GM20431 (cell line): ENCODE measurements at regions not wholly inside any gene's neighbourhood (a gene's known extent, or its start where the extent isn't known, plus 50 kb on each side); places are given as distances from the start of the nearest gene placed in this dataset.
"Not testable (repeated sequence)": the region's sequence is repeated elsewhere in the genome, so short reads cannot be mapped to it uniquely, and the experiment has no call there.

Source experiments
- in situ Hi-C: fragments of 300-500 bp; cut with MseI, MboI; formaldehyde crosslinking; loops from one replicate; pipeline ENCODE4 v1.15.0; 2020; ENCODE audit warnings: low sequenced_read_pairs; ENCODE audit not compliant: unreplicated experiment

DNA sequence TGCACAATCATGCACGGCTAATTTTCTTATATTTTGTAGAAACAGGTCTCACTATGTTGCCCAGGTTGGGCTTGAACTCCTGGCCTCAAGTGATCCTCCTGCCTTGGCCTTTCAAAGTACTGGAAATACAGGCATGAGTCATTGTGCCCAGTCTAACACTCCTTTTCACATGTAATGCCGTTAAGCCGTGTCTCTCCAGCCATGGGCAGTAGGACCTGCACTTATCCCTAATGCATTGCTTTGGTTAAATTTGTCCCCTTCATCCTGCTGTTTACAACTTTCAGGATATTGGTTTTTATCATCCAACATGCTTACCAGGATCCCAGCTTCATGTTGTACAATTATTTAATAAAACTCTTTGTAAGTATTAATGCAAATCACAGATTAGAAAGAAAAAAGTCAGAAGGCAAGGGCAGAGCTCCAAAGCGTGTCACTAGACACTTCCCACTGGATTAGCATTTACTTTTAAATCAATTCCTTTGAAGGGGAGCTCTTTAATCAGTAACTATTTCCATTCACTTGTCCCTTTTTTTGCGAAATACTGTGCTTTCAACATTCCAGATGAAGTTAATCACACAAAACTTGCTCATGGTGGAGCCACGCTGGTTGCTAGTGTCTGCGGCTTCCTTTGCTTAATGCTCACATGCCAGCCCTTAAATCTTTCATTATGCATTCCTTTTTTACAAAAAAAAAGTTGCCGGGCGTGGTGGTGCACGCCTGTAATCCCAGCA, 256.0 kb upstream of the AUTS2 start:
- in situ Hi-C loops, result no loop called here

DNA sequence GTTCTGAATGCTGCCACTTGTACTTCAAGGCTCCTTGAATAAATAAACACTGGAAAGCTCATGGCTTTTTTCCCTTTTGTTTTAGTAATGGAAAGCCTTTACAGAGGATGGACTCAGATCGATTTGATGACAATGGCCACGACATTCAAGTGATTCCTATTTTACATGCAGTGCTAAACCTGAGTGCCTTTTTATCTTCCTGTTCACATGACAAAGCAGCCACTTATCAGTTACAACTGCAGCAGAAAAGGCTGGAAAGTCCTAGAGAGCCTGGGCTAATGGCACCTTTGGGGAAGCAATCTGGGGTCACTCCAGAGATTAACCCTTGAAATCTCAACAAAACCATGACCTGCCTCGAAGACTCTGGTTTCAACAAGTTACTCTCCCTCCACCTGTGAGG, 249.0 kb upstream of the AUTS2 start:
- in situ Hi-C loops, result no loop called here

DNA sequence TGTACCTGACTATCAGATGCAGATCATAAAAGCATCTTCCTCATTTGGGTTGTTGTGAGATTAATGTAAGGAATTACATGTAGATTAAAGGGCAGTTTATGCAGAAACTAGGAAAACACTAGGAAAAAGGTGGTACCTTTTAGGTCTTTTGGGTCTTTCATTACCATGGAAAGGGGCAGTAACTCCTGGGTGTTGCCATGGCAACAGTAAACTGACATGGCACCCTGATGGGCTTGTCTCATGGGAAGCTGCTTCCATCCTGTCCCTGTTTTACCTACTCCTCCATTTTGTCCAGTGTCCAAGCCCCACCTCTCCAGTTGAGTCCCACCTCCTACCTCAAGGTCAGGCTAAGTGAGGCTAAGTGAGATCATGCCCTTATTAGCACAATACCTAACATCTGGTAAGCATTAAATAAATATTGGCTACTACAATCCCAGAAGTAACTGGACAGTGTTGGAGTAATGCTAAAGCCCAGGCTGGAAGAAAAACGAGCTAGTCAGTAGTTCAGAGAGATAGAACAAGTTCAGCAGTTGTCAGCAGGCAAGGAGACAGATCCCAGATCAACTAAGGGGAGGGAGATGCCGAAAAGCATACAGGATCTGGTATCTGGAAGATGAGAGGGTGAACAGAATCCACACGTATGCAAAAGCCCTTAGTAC, 240.0 kb upstream of the AUTS2 start:
- in situ Hi-C loops, result no loop called here

DNA sequence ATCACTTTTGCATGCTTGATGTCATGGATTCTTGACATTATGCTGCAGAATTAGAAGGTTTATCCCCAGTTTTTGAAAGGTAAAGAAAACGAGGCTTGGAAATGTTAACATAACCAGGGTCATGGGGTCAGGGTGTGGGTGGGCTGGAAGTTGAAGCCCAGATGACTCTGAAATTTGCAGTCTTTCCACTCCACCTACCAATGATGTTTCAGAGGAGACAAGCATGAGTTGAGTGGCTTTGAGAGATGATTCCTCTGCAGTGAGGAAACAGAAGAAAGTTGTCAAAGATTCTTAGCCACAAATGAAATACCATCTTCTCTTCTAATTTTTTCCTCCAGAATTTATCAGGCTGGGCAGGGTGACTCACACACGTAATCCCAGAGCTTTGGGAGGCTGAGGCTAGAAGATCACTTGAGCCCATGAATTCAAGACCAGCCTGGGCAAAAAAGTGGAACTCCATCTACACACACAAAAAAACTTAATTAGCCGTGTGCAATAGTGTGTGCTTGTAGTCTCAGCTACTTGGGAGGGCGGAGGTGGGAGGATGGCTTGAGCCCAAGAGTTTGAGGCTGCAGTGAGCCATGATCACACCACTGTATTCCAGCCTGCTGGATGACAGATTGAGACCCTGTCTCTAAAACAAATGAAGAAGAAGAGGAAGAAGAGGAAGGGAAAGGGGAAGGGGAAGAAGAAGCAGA, 239.1 kb upstream of the AUTS2 start:
- in situ Hi-C loops, result no loop called here

DNA sequence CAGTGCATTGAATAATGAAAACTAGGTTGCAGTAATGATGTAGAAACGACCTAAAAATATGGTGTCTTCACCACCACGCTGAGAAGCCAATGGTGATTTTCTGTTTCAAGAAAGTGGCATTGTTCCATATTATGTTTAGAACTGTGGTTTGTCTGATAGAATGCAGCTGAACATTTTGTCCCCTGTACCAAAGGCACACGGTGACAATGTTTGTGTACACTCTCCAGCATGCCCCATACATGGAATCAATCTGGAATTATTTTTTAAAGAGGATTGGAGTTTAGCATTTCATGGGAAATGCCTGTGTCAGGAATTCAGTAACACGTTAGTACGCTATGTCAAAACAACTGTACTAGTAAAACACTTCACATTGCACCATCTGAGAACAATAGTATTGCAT, 237.4 kb upstream of the AUTS2 start:
- in situ Hi-C loops, result no loop called here

DNA sequence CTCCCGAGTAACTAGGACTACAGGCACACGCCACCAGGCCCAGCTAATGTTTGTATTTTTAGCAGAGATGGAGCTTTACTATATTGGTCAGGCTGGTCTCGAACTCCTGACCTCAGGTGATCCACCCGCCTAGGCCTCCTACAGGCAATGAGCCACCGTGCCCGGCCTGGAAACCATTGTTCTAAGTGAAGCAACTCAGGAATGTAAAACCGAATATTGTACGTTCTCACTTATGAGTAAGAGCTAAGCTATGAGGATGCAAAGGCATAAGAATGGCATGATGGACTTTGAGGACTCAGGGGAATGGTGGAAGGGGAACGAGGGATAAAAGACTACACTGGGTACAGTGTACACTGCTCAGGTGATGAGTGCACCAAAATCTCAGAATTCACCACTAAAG, 235.1 kb upstream of the AUTS2 start:
- in situ Hi-C loops, result no loop called here

DNA sequence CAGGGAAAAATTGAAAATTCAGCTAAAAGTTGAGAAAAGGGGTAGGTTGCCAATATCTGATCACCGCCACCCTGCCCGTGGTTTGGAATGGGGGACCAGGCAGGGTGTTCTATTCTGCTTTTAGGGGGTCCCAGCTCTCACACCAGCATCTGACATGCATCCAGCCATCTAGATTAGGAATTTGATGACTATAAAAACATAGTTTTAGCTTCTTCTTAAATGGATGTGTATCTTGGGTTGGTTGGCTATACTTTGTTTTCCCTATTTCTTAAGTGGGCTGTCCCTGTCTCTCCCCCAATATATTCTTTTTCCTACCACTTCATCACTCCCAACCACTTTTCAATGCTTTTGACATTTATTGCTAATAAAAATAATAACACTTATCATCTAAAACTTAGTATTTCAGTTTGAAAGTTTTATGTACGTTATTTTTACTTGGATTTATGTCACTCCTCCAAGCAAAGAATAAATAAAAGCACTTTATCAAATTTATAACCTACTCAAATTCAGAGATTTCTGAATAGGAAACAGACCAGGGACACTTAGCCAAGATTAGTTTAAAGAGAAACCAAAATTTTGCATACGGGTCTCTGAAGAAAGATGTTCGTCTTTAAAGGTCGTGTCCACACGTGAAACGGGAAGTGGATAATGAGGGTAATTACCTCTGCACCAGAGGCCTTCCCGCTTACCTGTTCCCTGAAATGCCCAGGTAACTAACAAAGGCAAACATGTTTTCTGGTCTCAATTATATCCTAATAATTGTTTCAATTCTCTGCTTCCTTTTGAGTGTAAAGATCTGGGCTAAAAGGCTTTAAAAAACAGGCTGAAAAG, 233.2 kb upstream of the AUTS2 start:
- in situ Hi-C loops, result no loop called here

DNA sequence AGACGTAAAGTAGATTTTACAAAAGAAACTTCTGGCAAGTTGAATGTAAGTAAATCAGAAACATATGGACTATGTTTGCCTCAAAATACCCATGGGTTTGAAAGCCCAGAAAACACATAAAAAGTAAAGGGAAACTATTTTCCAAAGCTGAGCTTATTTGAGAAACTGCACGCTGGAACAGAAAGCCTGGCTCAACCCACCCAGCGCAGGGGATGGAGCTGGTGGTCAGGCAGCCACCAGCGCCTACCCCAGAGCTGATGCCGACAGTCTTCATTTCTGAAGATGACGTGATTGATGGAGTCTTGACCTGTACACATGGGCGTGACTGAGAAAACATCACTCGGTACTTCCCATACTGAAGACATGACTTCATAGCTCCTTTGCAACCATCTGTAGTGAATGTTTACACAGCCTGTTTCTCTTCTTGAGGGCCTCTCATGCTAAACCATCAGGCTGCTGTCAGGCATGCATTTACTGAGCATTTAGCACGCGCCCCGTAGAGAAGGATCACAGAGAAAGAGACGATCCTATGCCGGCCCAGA, 232.6 kb upstream of the AUTS2 start:
- in situ Hi-C loops, result no loop called here

DNA sequence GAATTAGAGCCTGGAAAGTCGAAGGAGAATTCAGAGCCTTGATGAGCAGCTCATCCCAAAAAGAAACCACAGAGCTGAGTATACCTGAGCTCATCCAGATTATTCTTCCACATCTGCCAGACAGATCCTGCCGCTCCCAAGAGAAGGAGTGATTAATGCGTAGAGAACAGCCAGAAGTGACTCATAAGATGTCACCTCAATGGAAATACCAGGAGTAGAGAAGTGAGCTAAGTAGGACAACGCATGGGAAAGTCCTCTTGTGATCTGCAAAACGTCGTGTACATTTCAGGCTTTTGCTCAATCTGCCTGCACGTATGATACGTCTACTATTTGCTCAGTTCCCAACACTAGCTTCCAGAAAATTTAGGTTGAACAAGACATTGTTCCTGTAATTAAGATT, 230.5 kb upstream of the AUTS2 start:
- in situ Hi-C loops, result no loop called here

DNA sequence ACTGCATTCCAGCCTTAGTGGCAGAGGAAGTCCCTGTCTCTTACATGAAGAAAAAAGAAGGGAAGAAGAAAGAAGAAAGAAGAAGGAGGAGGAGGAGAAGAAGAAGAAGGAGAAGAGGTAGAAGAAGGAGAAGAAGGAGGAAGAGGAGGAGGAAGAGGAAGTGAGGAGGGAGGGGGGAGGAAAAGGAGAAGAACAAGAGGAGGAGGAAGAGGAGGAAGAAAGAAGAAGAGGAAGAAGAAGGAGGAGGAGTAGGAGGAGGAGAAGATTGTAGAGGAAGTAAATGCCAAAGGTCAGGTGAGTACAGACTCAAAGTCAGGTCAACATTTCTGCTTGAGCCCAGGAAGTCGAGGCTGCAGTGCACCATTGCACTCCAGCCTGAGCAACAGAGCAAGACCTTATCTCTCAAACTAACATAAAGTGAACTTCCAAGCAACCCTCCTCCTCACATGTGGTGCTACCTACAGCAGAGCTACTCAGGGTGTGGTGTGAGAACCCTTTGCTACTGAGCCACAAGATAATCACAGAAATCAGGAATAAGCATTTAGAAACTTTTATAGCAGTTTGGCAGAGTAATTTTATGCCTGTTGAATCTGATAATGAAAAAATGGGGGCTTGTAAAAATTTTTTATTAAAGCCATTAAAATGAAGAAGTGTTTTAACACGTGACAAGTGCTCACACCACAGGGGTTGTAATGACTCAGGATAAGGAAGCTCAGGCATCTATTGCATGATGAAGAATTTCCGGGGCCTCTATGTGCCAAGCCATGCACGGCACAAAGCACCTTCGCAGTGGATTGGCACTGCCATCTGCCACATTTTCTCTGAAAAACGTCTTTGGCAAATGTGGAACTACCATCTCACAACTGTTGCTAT, 224.9 kb upstream of the AUTS2 start:
- in situ Hi-C loops, result no loop called here

DNA sequence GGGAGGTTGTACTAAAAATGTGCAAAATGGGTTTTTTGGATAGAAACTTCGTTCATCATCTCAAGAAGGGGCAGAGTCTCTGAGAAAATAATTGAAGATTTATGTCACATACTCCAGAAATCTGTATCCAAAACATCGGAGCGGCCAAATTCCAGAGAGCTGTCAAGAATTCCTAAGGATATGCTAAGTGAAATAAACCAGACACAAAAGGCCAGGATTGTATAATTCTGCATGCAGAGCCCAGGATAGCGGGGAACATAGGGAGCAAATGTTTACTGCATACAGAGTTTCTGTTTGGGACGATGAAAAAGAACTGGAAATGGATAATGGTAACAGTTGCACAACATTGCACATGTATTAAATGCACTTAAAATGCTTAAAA, 224.2 kb upstream of the AUTS2 start:
- in situ Hi-C loops, result no loop called here

DNA sequence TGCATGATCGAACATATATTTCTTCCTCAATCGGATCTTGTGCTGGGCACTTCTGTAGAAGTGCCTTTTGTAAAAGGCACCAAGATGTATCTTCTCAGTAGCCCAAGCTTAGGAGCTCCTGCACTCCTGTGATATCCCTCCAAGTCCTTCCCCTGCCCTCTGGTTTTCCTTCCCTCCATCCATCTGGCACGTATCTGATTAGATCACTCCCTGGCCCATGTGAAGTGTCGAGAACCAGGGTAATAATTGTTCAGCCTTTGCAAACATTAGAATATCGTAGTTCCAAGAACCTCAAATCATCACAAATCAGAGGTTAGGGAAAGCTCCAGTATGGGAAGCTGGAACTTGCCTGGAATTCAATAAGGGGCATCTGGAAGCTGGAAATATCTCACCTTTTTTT, 221.1 kb upstream of the AUTS2 start:
- in situ Hi-C loops, result no loop called here

DNA sequence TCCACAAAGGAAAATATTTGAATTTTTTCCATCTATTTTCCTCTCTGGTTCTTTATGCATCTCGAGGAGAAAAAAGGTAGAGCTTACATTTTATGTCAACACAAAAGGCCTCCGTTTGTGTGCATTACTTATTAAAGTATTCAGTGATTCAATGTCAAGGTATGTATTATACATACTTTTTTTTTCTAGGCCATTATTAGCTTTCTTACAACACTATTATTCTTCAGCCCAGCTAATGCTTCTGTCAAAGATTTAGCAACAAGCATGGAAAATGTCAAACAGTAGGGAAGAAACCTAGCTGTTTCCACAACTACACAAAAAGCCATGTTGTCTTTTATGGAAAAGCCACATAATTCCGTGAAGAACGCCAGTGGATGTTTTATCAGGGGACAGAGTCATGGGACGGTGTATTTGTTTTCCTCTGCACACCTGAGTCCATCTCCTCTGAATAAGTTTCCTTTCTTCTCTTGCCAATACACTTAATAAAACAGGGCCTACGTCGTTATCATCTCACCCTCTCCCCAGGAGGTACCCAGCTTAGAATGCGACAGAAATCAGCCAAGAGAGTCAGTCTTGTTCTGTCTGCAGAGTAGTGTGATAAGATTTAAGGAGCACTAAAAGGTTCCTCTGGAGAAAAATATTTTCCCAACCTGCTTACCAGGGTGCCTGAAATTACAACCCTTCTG, 209.7 kb upstream of the AUTS2 start:
- in situ Hi-C loops, result no loop called here

DNA sequence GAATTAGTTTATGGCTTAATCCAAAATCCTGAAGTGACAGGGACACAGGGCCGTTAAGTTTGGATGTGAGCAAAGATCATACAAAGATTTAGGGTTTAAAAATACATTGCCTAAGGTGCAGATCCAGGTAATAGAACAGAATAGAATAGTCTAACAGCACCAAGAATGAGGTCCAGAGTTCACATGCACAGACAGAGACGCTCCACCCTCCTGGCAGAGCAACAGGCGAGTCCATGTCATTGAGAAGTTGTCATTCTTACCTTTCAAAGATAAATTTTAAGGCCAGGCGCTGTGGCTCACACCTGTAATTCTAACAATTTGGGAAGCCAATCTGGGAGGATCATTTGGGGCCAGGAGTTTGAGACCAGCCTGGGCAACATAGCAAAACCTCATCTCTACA, 209.1 kb upstream of the AUTS2 start:
- in situ Hi-C loops, result no loop called here

DNA sequence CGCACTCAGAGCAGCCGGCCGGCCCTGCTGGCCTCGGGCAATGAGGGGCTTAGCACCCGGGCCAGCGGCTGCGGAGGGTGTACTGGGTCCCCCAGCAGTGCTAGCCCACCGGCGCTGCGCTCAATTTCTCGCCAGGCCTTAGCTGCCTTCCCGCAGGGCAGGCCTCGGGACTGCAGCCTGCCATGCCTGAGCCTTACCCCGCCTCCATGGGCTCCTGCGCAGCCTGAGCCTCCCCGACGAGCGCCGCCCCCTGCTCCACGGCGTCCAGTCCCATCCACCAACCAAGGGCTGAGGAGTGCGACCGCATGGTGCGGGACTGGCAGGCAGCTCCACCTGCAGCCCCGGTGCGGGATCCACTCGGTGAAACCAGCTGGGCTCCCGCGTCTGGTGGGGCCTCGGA, 204.4 kb upstream of the AUTS2 start:
- in situ Hi-C loops, result not testable (repeated sequence)

DNA sequence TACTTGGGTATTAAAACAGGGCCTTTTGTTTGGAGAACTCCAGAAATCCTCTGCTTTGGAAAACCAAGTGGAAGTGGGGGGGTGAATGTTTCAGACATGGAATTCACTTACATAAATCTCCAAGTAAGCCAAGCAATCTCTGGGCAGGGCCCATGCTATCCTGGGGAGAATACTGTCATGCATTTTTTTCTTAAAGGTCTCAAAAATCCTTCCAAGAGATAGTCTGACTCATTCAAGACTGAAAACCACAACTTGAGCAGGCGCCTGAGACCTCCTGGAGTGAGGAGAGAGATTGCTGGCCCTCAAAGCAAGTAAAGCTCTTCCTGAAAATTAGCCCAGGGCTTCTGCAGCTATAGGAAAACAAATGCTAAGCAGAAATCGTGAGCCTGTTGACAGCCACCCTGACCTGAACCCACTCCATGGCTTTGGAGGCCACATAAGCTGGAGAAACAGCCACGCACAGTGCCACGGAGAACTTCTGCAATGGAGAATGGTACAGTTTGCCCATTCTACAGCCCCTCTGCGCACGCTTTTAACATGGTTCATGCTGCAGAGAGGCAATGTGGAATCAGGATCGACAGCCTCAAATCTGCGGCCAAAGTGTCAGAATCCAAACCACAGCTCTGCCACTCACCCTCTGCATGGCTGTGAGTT, 203.1 kb upstream of the AUTS2 start:
- in situ Hi-C loops, result no loop called here

DNA sequence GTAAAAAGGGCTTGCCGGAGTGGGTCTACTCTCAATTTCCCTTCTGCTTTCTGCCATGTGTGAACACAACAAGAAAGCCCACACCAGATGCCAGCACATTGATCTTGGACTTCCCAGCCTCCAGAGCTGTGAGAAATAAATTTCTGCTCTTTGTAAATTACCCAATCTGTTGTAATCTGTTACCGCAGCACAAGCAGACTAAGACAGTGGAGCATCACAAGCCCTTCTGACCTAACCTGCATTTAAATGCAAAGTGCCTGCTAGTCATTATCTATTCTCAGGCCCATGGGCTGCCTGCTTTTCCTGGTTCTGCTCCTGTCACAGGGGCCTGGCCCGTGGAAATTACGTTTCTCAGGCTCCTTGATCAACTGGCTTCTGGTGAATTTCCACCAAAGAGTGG, 199.3 kb upstream of the AUTS2 start:
- in situ Hi-C loops, result no loop called here

DNA sequence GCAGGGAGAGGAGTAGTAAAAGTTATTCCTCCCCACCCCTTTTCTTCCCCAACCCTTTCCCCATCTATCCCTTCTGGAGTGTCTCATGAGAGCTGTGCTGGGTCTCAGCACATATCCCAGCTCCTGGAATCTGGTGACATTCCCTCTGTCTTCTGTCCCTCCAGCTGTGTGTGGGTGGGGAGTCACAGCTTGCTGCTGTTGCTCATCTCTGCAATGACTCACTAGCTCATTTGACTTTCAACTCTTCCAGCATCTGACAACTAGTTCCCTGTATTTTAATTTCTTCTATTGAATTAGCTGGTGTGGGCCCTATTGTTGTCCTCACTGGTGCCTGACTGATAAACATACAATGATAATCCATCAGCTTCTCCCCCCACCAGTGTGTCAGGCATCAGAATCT, 198.9 kb upstream of the AUTS2 start:
- in situ Hi-C loops, result no loop called here
